ENCODE measurements at regions not wholly inside any gene's neighbourhood (a gene's known extent, or its start where the extent isn't known, plus 50 kb on each side); places are given as distances from the start of the nearest gene placed in this dataset.
A peak's percentile ranks its signal among the peaks of the same experiment; 100 is the strongest.

GRCh38 chr1:244952940-244953339 is 88.6 kb upstream of the HNRNPU start:
- Mint-ChIP-seq H3K27ac (no peak overlapping the region), H3K4me3 (no peak overlapping the region), H3K36me3 (no peaks in the 10 kb centered on the region), H3K27me3 (ENCODE audit: low read depth in 2 of 2) (peaks cover 0 to 6% of the 10 kb centered on the region in 2 donors), H3K4me1 (no peaks in the 10 kb centered on the region), H3K9me3 (no peaks in the 10 kb centered on the region)
- no peak for ATAC-seq
- TF ChIP-seq, protein P1, sequence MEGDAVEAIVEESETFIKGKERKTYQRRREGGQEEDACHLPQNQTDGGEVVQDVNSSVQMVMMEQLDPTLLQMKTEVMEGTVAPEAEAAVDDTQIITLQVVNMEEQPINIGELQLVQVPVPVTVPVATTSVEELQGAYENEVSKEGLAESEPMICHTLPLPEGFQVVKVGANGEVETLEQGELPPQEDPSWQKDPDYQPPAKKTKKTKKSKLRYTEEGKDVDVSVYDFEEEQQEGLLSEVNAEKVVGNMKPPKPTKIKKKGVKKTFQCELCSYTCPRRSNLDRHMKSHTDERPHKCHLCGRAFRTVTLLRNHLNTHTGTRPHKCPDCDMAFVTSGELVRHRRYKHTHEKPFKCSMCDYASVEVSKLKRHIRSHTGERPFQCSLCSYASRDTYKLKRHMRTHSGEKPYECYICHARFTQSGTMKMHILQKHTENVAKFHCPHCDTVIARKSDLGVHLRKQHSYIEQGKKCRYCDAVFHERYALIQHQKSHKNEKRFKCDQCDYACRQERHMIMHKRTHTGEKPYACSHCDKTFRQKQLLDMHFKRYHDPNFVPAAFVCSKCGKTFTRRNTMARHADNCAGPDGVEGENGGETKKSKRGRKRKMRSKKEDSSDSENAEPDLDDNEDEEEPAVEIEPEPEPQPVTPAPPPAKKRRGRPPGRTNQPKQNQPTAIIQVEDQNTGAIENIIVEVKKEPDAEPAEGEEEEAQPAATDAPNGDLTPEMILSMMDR (IDR thresholded peaks at IDR 0.05), result no peak
- 61% methylated on average over 8 of the region's 8 CpGs for WGBS (ENCODE audit: insufficient coverage)
- intact Hi-C loops (cut with micrococcal nuclease), result no loop called here
- Histone ChIP-seq H3K36me3 (ENCODE audit: control insufficient read depth, insufficient read depth, low read length) (no peaks in the 10 kb centered on the region), H3K27me3 (ENCODE audit: control insufficient read depth, insufficient read depth, low read length) (no peaks in the 10 kb centered on the region), H3K27ac (ENCODE audit: low read length) (no peak overlapping the region), H3K9me3 (ENCODE audit: control insufficient read depth, insufficient read depth, low read length) (no peaks in the 10 kb centered on the region), H3K4me1 (ENCODE audit: control insufficient read depth, insufficient read depth, low read length) (no peaks in the 10 kb centered on the region), H3K4me3 (ENCODE audit: low read length) (no peak overlapping the region)
- no peak for DNase-seq

DNA sequence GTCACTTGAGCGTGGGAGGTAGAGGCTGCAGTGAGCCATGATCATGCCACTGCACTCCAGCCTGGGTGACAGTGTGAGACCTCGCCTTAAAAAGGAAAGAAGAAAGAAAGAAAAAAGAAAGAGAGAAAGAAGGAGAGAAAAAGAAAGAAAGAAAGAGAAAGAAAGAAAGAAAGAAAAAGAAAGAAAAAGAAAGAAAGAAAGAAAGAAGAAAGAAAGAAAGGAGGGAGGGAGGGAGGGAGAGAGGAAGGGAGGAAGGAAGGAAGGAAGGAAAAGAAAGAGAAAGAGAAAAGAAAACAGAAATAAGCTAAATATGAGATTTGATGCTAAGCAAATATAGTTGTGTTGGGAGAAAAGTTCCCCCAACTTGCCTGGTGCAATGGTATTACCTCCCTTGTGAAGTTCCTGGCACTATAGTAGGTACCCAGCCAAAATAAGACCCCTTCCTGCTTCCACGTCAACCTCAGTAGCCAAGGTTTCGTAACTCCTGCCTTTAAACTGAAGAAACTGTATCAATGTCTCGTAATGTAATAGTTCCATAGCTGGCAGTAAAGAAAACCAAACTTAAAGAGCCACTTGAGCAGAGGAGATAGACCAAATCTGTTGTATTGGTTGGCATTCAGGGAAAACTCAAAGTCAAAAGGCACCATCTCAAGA is 88.1 kb upstream of the HNRNPU start:
- H3K27ac Mint-ChIP-seq, result no peak overlapping the region
- TF ChIP-seq, protein P1 (IDR thresholded peaks at IDR 0.05), result no peak
- ATAC-seq (no peak), DNase-seq (no peak)
- no peak overlapping the region for H3K27ac ChIP-seq (ENCODE audit: low read length)
- intact Hi-C loops (cut with micrococcal nuclease), result no loop called here
- no peak overlapping the region for H3K4me3 ChIP-seq (ENCODE audit: low read length)
- no peaks in the 10 kb centered on the region for H3K36me3 Mint-ChIP-seq
- no peaks in the 10 kb centered on the region for H3K9me3 ChIP-seq (ENCODE audit: control insufficient read depth, insufficient read depth, low read length)
- no peak overlapping the region for H3K4me3 Mint-ChIP-seq
- no peaks in the 10 kb centered on the region for H3K4me1 ChIP-seq (ENCODE audit: control insufficient read depth, insufficient read depth, low read length)
- no peaks in the 10 kb centered on the region for H3K36me3 ChIP-seq (ENCODE audit: control insufficient read depth, insufficient read depth, low read length)
- WGBS (ENCODE audit: insufficient coverage), result 91% methylated on average over 5 of the region's 5 CpGs
- no peaks in the 10 kb centered on the region for H3K27me3 ChIP-seq (ENCODE audit: control insufficient read depth, insufficient read depth, low read length)
- H3K4me1 Mint-ChIP-seq, result no peaks in the 10 kb centered on the region
- no peaks in the 10 kb centered on the region for H3K9me3 Mint-ChIP-seq
- H3K27me3 Mint-ChIP-seq (ENCODE audit: low read depth in 2 of 2), result peaks cover 0 to 11% of the 10 kb centered on the region in 2 donors

GRCh38 chr1:244948416-244948815 is 84.1 kb upstream of the HNRNPU start:
- intact Hi-C loops (cut with micrococcal nuclease), result no loop called here
- Histone ChIP-seq H3K4me1 (ENCODE audit: control insufficient read depth, insufficient read depth, low read length) (no peaks in the 10 kb centered on the region), H3K27me3 (ENCODE audit: control insufficient read depth, insufficient read depth, low read length) (peaks cover 3% of the 10 kb centered on the region), H3K36me3 (ENCODE audit: control insufficient read depth, insufficient read depth, low read length) (no peaks in the 10 kb centered on the region), H3K27ac (ENCODE audit: low read length) (no peak overlapping the region), H3K4me3 (ENCODE audit: low read length) (no peak overlapping the region), H3K9me3 (ENCODE audit: control insufficient read depth, insufficient read depth, low read length) (no peaks in the 10 kb centered on the region)
- WGBS (ENCODE audit: insufficient coverage), result 98% methylated on average over 4 of the region's 4 CpGs
- ATAC-seq (no peak), DNase-seq (no peak)
- Mint-ChIP-seq H3K4me1 (no peaks in the 10 kb centered on the region), H3K36me3 (no peaks in the 10 kb centered on the region), H3K27me3 (ENCODE audit: low read depth in 2 of 2) (peaks cover 0 to 17% of the 10 kb centered on the region in 2 donors), H3K4me3 (no peak overlapping the region), H3K27ac (no peak overlapping the region), H3K9me3 (no peaks in the 10 kb centered on the region)
- TF ChIP-seq, protein P1 (IDR thresholded peaks at IDR 0.05), result no peak

- Histone ChIP-seq H3K9me3 (ENCODE audit: control insufficient read depth, insufficient read depth, low read length) (no peaks in the 10 kb centered on the region), H3K27ac (ENCODE audit: low read length) (peak overlapping the region; percentile 2), H3K4me1 (ENCODE audit: control insufficient read depth, insufficient read depth, low read length) (no peaks in the 10 kb centered on the region), H3K4me3 (ENCODE audit: low read length) (no peak overlapping the region), H3K36me3 (ENCODE audit: control insufficient read depth, insufficient read depth, low read length) (no peaks in the 10 kb centered on the region), H3K27me3 (ENCODE audit: control insufficient read depth, insufficient read depth, low read length) (peaks cover 3% of the 10 kb centered on the region)
- TF ChIP-seq, protein P1 (IDR thresholded peaks at IDR 0.05), result no peak
- intact Hi-C loops (cut with micrococcal nuclease), result no loop called here
- H3K4me1 Mint-ChIP-seq, result no peaks in the 10 kb centered on the region
- H3K9me3 Mint-ChIP-seq, result no peaks in the 10 kb centered on the region
- no peak overlapping the region for H3K4me3 Mint-ChIP-seq
- H3K27ac Mint-ChIP-seq, result no peak overlapping the region
- peaks cover 0 to 21% of the 10 kb centered on the region in 2 donors for H3K27me3 Mint-ChIP-seq (ENCODE audit: low read depth in 2 of 2)
- 47% methylated on average over 2 of the region's 3 CpGs for WGBS (ENCODE audit: insufficient coverage)
- ATAC-seq, result no peak
- DNase-seq, result no peak
- H3K36me3 Mint-ChIP-seq, result no peaks in the 10 kb centered on the region
These were observed 80.8 kb upstream of the HNRNPU start for GRCh38 chr1:244945109-244945671.
